ENCODE measurements at regions not wholly inside any gene's neighbourhood (a gene's known extent, or its start where the extent isn't known, plus 50 kb on each side); places are given as distances from the start of the nearest gene placed in this dataset.

- TF ChIP-seq CTCF (conservative IDR thresholded peaks at IDR 0.05; ENCODE audit: low read depth, low read length) (no peak), EZH2 (IDR thresholded peaks at IDR 0.05; ENCODE audit: borderline replicate concordance, low read depth, low read length, poor library complexity, severe bottlenecking) (no peak)
Measured at GRCh38 chr5:39892708-39893107, 467.9 kb upstream of the DAB2 start.

All from A673 (cell line).